ENCODE measurements at regions not wholly inside any gene's neighbourhood (a gene's known extent, or its start where the extent isn't known, plus 50 kb on each side); places are given as distances from the start of the nearest gene placed in this dataset.
"Not testable (repeated sequence)": the region's sequence is repeated elsewhere in the genome, so short reads cannot be mapped to it uniquely, and the experiment has no call there.

DNA sequence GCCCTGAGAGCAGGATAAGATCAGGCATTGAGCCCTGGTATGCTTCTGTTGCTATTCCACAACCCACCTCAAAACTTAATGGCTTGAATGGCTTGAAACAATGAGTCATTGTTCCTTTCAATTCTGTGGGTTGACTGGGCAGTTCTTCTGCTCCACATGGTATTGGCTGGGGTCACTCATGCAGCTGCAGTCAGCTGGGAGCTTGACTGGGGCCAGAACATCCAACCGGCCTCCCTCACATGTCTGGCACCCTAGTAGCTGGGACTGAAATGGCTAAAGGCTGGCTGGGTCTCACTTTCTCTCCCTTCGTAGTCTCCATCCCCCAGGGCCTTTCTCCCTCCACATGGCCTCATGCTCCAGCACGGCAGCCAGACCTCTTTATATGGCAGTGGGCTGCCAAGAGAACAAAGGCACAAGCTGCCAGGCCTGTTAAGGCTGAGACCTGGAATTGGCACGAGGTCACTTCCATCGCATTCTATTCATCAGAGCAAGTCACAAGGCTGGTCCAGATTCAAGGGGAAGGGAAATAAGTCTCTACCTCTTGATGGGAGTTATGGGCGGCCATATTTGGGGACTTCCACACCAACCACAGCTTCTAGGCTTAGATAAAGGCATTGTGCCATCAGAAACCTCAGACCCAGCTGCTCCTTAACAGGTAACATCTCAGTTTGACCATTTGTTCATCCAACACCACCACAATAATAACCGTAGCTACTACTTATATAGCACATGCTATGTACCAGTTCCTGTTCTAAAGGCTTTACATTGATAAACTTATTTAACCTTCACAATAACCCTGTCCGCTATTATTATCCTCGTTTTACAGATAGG lies 159.7 kb upstream of the ATP6AP2 start:
- no peak overlapping the region for H3K27ac ChIP-seq
- no peak for DNase-seq (ENCODE audit: low read depth, low spot score)

DNA sequence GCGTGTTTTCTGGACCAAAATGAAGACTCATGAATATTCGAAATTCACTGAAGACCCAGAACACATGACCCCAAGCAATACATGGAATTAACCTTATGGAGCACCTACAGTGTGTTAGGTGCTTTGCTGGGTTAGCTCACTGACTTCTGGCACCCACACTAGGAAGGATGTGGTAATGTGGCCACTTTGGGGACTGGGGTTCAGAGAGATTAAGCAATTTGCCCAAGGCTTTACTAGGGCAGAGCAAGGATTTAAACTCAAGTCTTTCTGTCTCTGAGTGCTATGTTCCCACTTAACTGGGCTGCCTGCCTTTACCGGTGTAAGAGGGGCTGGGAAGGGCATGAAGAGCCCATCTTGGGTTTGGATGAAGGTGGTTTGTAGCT lies 162.0 kb upstream of the ATP6AP2 start:
- no peak for DNase-seq (ENCODE audit: low read depth, low spot score)
- H3K27ac ChIP-seq: no peak overlapping the region

DNA sequence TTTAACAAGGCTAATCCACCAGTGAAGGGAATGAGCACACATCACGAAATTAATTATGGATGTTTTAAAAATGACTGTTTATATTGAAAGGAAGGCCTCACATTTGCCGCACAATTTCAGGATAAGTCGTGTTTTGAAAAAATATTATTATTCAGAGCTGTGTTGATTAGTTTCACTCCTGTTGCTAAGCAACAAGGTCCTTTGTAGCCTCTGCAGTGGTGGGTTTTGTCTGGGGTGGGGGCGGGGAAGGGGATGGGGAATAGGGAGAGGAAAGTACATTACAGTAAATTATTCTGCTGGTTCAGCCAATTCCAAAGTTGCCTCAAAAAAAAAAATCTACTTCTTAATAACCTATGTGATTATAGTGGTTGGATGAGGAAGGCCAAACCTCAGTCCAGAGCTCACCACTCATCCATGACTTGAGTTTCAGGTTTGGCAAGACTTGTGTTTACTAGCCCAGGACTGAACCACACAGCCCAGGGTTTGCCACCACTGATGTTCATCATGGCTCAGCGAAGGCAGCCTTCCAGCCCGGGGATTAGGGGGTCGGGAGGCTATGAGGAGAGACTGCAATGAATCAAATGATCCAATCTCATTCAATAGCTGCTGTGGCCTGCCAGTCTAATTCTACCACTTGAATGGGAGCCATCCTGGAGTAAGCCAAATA lies 162.5 kb upstream of the ATP6AP2 start:
- DNase-seq (ENCODE audit: low read depth, low spot score): peak; percentile 56
- H3K27ac ChIP-seq: no peak overlapping the region

DNA sequence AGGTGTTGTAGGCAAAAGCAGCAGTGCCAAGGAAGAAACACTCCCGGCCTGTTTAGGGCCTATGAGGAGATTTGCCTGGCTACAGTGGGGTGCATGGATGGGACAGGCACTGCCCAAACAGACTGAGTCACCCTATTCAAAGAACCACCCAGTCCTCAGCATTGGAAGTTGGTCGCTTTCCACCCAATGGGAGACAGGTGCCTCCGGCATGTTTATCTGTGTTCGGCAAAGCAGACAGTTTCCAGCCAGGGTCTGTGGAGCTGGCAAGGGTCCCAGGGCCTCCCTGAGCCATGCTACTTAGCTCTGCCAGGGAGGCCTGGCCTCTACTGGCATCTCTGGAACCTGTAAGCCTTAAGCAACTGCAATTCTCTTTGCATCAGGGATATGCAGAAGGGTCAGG lies 165.1 kb upstream of the ATP6AP2 start:
- DNase-seq (ENCODE audit: low read depth, low spot score): no peak
- no peak overlapping the region for H3K27ac ChIP-seq

DNA sequence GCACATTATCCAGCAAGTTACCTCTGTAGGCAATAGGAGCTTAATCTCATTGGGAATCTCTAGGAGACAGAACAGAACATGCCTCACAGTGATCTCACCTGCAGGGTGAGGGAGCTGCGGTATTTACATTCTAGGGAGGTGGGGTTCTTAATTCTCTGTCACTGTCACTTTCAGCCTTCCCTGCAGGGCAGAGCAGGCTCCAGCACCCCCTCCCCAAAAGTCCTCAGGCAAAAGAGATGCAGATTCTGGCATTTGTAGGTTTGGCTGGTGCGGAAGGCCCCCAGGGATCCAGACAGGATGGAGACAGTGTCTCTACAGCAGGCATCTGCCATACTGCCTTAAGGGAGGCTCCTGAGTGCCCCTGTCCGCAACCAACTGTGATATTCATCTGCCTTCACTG lies 166.4 kb upstream of the ATP6AP2 start:
- no peak for DNase-seq (ENCODE audit: low read depth, low spot score)
- no peak overlapping the region for H3K27ac ChIP-seq

DNA sequence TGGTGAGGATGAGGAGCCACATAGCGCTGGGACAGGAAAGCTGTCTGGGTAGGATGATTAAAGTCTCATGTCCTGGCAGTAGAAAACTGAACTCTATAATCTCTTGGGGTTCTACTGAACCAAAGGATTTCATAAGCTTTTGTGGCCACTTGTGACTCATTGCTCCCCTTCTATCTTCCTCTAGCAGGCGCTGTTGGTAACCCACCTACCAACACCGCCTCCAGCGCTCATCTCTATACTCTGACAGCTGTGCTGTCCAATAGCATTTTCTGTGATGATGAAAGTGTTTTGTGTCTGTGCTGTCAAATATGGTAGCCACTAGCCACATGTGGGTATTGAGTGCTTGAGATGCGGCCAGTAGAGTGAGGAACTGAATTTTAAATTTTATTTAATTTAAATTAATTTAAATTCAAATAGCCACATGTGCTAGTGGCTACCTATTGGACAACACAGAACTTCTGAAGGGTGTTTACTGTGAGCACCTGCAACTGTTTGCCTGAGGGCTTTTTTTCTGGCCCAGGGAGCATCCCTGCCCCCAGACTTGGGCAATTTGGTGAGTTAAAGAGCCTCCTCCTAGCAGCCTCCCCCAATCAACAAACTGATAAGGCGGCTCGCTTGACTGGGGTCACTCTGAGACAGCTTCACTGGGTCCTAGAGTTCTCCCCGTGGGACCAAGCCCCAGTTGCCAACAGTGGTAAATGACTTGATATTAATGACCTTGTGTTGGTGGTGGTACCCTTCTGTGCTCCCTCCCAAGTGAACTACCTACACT lies 169.2 kb upstream of the ATP6AP2 start:
- no peak overlapping the region for H3K27ac ChIP-seq
- no peak for DNase-seq (ENCODE audit: low read depth, low spot score)

DNA sequence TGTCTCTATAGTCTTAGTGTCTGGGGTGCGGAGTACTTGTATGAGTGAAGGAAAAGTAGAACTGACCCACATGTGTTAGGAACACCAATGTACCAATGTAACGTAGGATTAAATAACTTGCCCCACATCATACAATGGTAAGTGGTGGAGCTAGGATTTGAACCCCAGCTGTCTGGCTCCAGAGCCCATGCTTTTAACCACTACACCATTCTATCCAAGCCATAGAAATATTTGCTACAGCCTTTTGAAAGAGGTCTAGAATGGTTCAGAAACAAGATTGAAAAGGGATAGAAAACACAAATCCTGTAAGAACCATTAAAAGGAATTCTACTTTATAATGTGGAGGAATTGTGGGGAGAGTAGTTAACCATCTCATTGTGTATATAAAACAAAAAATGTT lies 169.9 kb upstream of the ATP6AP2 start:
- H3K27ac ChIP-seq: no peak overlapping the region
- DNase-seq (ENCODE audit: low read depth, low spot score): no peak

DNA sequence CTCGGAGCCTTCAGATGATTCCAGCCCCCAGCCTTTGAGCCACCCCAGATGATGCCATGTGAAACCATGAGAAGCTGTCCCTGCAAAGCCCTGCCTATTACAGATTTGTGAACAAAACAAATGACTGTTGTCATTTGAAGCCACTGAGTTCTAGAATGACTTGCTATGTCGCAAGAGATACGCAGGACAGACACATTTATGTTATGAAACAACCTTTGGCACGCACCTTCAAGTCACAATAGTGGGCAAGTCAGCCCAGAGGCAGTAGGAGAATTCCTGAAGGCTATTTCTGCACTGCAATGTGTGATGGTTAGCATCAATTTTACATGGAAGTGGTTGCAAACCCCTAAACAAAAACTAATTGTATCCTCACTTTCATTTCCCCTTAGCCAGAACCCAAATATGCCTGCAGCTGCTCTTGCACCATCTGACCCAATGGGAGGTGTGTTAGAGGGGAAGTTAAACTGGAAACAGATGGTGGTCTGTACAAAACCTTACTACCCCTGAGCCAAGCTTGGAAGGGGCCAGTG lies 174.4 kb upstream of the ATP6AP2 start:
- no peak overlapping the region for H3K27ac ChIP-seq

DNA sequence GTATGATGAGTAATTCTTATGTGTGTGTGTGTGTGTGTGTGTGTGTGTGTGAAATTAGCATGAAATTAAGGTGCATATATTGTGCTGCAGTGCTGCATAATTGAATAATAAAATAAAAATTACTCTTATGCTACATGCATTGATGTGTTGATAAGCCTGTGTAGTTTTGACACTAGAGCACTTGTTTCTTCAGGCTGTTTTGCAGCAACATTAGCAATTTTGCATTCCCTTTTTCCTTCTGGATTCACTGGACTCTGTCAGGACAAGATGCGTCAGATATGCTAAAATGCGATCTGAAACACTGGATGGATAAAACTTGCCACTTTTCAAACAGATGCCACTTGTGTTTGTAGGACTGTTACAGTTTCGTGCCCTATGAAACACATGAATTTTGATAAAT lies 175.4 kb upstream of the ATP6AP2 start:
- H3K27ac ChIP-seq: no peak overlapping the region
- no peak for DNase-seq (ENCODE audit: low read depth, low spot score)

More for the DNA sequence above, 174.4 kb upstream of the ATP6AP2 start:
- no peak for DNase-seq (ENCODE audit: low read depth, low spot score)

DNA sequence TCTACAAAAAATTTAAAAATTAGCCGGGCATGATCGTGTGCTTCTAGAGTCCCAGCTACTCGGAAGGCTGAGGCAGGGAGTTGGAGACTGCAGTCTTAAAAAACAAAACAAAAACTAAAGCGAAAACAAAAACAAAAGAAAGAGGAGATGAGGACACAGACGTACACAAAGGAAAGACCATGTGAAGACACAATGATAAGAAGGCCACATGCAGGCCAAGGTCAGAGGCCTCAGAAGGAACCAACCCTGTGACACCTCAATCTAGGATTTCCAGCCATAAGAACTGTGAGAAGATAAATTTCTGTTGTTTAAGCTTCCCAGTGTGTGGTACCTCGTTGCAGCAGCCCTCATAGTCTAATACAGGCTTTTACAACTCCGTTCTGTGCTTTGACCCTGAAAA lies 177.0 kb upstream of the ATP6AP2 start:
- no peak overlapping the region for H3K27ac ChIP-seq
- no peak for DNase-seq (ENCODE audit: low read depth, low spot score)

DNA sequence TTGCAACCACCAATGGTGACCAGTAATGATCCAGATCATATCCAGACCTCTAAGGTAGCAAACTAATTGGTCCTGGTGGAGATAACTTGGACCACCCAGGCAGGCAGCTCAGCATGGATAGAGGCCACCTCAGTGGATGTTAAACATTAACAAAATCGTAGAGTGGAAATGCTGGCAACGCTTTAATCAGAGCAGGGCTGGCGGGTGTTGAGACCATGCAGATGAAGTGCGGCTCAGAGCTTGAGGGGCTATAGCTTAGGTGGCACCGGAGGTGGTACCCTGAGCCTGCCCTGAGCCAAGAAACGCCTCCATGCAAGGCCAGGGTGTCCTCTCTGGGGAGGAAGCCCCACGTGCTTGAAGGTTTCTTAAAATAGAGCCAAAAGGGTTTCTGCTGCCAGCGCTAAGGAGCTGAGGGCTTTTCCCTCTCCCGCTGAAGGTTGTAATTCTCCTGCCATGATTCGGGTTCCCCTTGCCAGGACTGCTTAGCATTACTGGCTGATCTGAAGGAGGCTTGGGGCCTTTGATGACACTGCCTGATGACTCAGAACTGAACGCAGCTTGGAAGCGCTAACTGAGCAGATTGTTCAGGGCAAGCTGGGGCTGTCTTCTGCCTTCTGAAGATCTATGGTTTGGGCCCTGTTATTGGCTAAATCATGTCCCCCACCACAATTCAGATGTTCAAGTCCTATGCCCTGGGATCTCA lies 177.8 kb upstream of the ATP6AP2 start:
- no peak for DNase-seq (ENCODE audit: low read depth, low spot score)
- H3K27ac ChIP-seq: no peak overlapping the region

DNA sequence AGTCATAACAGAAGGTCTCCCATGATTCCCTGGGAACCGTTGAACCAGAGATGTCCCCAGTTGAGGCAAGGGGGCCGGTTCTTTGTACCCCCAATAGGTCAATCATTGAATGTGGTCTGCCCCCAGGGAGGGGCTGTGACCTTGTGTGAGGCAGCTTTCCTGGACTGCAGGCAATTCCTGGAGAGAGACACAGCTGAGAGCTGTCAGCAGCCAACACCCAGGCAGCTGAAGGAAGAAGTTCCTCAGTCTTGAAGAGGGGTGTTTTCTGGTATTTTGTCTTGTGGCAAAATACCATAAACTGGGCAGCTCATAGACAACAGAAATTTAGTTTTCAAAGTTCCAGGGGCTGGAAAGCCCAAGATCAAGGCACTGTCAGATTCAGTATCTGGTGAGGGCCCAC lies 185.7 kb upstream of the ATP6AP2 start:
- no peak overlapping the region for H3K27ac ChIP-seq
- DNase-seq (ENCODE audit: low read depth, low spot score): no peak

DNA sequence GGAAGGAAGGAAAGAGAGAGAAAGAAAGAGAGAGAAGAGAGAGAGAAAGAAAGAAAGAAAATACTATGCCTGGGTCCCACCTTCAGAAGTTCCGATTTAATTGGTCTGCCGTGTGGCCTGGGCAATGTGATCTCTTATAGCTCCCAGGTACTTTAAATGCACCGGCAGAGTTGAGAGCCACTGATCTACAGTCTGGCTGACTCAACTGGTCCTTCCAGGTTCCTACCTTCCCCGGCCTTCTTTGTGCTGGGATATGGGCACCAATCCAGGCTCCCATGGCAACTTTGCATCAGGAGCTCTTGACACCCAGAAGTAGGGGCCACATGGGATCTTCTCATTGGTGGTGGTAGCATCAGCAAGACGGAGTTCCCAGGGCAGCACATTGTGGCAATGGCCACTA lies 186.5 kb upstream of the ATP6AP2 start:
- DNase-seq (ENCODE audit: low read depth, low spot score): no peak
- H3K27ac ChIP-seq: no peak overlapping the region

DNA sequence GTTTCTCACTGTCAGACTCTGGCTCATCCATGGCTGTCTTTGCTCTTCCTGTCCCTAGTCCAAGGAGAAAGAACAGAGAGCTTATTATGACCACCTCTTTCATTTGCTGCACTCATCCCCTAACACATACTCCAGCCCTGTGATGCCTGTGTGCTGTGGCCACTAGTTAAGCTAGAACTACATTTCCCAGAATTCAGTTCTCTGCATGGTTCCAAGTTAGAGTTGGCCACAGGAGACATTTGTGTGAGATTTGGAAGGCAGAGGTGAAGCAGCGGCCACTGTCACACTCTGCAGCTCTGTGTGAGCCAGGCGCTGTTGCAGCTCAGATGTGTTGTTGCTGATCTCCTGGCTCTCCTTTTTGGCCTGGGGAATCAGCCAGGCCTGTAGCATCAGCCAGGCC lies 188.2 kb upstream of the ATP6AP2 start:
- no peak overlapping the region for H3K27ac ChIP-seq
- DNase-seq (ENCODE audit: low read depth, low spot score): no peak

DNA sequence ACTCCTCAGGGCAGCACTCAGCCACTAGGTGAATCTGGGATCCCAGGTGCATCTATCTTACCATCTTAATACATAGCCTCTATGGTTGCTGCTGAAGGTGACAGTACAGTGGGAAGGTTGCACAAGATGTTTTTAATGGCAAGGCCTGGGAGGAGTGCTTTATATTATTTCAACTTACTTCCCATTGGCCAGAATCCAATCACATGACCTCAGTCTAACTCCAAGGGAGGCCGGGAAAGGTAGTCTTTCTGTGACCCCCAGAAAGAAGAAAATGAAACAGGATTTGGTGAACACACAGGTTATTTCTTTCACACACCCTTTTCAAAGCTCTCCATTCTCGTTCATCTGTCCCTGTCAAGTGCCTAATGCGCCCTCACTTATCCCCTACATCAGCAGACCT lies 189.1 kb upstream of the ATP6AP2 start:
- H3K27ac ChIP-seq: no peak overlapping the region
- no peak for DNase-seq (ENCODE audit: low read depth, low spot score)

DNA sequence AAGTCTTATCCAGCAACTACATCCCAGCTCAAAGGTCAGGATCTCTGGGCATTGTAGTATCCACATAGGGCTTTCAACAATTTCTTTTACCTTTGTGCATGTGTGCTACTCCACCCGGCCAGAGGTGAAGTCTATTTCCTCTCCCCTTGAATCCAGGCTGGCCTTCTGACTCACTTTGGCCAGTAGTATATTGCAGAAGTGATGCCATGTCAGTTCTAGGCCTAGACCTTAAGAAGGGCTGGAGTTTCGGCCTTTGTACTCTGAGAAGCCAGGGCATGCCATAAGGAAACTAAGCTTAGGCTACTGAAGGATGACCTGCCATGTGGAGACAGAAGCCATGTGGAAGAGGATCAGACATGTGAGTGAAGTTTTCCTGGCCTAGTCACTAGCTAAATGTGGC lies 191.2 kb upstream of the ATP6AP2 start:
- DNase-seq (ENCODE audit: low read depth, low spot score): no peak
- no peak overlapping the region for H3K27ac ChIP-seq

DNA sequence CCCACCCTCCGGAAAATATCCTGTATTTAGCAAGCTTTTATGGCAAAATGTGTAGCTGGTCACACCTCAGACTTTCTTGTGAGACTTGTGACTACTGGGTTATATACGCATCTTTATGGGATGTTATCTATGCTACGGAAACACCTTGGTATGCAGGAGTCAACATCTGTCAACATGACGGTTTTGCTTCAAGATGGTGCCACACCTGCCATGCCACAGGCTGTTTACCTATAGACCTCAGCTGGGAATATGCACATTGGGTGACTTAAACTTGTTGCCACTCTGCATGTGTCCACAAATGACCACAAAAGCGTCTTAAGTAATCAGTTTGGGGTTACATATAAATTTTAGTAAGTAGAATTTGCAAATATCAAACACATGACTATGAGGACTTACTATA lies 192.3 kb upstream of the ATP6AP2 start:
- no peak for DNase-seq (ENCODE audit: low read depth, low spot score)
- H3K27ac ChIP-seq: no peak overlapping the region

DNA sequence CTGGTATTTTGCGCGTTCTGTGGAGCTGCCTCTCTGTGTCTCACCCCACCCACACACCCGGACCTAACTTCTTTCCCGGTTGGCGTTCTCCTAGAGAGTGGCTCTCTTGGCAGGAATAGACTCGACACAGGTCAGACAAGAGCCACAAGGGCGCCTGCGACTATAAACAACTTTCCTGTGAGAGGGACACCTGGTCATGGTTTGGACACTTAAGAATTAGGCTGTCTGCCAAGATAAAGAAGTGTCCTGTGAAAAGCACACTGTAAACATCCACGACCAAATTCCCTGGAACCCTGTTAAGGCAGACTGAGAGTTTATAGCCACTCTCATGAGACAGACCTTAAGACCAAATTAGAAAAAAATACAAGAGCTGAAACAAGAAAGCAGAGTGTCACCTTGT lies 192.9 kb upstream of the ATP6AP2 start:
- DNase-seq (ENCODE audit: low read depth, low spot score); H3K27ac ChIP-seq: not testable (repeated sequence)

DNA sequence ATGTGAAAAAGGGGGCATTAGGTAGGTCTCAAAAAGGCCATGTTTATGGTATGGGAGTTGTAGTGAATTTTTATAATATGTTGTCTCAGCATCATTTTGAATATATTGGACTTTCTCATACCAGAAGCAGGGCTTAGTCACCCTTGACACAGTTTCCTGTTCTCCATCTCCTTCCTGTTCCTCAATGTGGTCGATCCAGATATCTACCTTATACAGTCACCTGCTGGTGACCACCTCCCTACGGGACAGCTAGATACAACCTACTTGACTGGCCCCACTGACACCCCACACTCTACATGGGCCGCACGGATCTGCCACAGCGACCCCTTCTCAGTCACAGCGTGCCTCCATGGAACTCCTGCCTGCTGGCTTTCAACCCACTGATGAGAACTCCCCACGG lies 193.5 kb upstream of the ATP6AP2 start:
- DNase-seq (ENCODE audit: low read depth, low spot score); H3K27ac ChIP-seq: not testable (repeated sequence)

DNA sequence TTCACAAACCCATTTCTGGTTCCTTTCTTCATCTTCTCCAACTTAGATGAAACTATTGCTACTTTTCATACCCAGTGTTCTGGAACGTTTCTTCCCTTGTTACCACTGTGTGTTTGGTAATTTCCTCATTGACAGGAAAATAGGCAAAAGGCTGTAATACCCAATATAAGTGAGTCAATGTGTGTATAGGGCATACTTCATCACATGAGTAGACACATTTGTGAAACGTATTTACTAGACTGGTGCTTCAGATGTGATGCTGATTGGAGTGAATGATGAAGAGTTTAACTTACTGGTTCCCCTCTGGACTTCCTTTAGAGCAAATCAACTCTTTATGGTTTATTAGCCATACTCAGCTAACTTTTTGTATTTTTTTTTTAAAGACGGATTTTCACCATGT lies 195.1 kb upstream of the ATP6AP2 start:
- H3K27ac ChIP-seq: no peak overlapping the region

More for the DNA sequence above, 195.1 kb upstream of the ATP6AP2 start:
- DNase-seq (ENCODE audit: low read depth, low spot score): no peak
